Panc1 (cell line): ENCODE measurements at regions not wholly inside any gene's neighbourhood (a gene's known extent, or its start where the extent isn't known, plus 50 kb on each side); places are given as distances from the start of the nearest gene placed in this dataset.

Experiments
- SIN3A ChIP-seq: IDR thresholded peaks from 2 replicates; pipeline ENCODE4 v1.6.1; 2012; ENCODE audit warnings: low read depth, mild to moderate bottlenecking, low read length, moderate library complexity, borderline replicate concordance; ENCODE audit not compliant: insufficient read depth
- TF ChIP-seq, protein P1 (sequence below): fragments of 450-650 bp; IDR thresholded peaks from 2 replicates; pipeline ENCODE4 v1.5.1; 2017; ENCODE audit warnings: mild to moderate bottlenecking

DNA sequence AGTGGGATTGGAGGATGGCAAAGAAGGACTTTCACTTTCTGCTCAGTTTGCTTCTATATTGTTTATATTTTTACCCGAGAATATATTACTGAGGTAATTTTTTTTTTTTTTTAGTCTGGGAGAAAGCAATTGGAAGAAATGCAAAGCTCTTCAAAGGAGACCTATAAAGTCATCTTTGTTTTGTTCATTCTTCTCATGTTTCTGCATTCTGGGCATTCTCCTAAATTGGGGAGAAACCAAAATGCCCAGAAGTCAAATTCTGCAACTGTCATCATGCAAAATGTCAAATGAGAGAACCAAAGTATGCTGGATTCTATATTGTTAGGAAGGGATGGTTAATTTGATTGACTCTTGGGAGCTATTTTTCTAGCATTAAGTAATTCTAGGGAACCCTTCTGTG is 168.3 kb upstream of the TSC22D2 start:
- TF ChIP-seq SIN3A = no peak
- TF ChIP-seq, protein P1, sequence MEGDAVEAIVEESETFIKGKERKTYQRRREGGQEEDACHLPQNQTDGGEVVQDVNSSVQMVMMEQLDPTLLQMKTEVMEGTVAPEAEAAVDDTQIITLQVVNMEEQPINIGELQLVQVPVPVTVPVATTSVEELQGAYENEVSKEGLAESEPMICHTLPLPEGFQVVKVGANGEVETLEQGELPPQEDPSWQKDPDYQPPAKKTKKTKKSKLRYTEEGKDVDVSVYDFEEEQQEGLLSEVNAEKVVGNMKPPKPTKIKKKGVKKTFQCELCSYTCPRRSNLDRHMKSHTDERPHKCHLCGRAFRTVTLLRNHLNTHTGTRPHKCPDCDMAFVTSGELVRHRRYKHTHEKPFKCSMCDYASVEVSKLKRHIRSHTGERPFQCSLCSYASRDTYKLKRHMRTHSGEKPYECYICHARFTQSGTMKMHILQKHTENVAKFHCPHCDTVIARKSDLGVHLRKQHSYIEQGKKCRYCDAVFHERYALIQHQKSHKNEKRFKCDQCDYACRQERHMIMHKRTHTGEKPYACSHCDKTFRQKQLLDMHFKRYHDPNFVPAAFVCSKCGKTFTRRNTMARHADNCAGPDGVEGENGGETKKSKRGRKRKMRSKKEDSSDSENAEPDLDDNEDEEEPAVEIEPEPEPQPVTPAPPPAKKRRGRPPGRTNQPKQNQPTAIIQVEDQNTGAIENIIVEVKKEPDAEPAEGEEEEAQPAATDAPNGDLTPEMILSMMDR = no peak
